Endometrium (tissue), 2 donors: ENCODE measurements at regions not wholly inside any gene's neighbourhood (a gene's known extent, or its start where the extent isn't known, plus 50 kb on each side); places are given as distances from the start of the nearest gene placed in this dataset.

Source experiments
- FAIRE-seq: peaks from 2 replicates; lab custom pipeline; 2012; peaks lifted over from hg19 to GRCh38; lab: Jason Lieb, UNC
- donor health status: control.
- donor health status: control.

DNA sequence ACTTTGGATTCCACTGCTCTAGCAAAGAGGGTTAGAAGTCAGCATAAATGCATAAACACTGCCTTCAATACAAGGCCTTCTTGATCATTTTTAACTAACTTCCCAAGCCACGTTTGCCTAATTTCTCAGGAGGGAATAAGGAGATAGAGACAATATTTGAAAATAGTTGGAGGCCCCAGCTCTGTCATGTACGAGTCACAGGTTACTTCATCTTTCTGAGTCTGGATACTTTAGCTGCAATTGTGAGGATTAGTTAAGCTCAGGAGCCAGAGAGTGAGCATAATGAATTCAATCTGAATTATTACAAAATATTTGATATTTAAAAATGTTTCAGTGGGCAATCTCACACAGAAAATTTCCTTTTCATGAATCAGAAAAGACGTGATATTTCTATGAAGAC, 298.9 kb downstream of the SHOX2 start:
- FAIRE-seq: no peak

DNA sequence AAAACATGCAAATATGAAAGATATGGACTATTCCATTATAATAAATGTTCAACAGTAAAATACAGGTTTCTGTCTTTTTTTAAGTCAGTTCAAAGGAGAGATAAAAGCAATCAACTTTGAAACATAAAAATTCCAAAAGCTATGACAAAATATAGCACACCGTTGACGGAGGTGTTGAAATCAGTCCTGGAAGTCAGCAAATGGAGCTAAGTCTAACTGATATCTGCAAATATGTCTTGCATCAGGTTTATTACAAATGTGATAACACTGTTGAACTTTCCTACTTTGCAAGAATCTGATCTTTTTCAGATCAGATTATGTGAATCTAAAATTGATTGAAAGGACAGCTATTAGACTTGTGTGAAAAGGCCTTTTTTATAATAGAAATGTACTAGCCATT, 300.7 kb downstream of the SHOX2 start:
- FAIRE-seq: no peak

DNA sequence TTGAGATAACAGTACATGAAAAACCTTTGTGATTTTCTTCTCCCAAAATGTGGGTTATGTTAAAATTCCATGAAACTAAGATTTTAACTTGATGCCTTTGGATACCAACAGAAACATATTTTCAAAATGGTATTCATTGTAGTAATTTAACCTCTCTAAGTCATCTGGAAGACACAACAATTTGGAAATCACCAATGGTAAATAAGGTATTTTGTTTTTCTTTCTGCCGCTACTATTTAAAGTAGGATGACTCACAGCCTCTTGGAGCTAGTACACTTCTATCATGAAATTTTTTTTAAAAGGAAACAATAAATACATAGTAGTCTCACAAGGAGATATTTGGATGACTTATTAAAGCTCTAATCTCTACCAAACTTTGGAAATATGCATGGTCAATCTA, 291.6 kb upstream of the VEPH1 start:
- peak; percentile 94 for FAIRE-seq

DNA sequence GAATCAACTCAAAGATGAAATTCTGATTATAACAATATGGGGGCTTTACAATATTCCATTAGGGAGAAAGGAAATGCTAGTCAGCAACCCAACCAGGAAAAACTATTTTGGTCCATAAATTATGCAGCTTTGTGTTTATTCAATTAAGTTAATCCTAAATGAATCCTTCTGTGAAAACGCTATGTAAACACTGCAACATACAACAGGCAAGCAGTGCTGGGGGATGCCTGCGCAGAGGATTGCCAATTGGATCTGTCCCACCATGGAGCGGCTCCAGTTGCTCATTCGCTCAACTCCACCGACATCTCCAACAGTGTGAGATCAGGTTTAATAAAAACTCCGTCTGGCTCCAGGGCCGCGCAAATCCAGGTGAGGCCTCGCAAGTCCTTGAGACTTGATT, 290.5 kb upstream of the VEPH1 start:
- no peak for FAIRE-seq

DNA sequence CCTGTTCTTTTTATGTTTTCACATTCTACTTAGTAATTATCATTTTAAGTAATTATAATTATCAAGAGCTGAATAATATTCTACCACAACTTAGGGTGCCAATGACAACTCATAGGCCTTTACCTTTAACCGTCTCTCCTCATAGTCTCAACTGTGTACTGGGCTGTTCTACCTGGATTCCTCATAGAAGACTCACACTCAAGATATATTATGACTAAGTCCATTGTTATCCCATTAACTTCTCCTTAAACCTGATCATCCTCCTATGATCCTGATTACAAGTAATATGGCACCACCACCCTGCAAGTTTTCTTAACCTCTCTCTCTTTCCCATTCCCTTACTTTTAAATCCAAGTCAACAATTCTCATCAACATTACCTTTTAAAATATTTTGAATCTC, 285.9 kb upstream of the VEPH1 start:
- no peak for FAIRE-seq

DNA sequence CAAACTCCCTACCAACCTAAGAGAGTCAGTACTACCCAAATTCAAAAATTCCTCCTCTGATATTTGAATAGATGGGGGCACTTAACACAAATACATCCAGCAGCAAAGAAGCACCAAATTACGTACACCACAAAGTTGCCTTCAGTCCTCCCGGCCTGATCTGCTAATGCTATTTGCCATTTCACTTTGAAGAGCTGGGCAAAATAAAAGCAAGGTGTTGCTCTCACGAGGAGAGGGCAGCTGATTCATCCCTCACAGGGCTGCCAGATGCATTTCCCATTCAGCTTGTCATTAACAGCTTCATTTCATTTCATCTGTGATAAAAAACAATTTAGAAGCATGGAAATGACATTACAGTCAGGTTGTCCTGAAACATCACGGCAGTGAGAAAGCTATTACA, 283.4 kb upstream of the VEPH1 start:
- no peak for FAIRE-seq

DNA sequence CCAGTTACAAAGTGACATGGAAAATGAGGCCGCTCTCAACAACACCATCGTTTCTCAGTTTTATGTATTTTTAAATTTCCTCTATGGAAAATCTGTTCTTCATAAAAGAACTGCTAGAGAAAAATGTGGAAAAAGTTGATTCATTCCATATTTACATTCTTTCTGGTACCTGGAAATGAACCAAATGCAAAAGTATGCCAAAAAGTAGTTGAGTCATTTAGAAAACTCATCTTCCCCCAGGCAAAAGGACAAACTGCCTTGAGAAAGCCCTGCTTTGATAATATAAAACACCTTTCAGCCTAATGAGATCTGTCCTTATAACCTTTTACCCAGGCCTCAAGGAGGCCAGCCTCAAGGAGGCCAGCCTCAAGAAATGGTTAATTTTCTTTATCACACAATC, 283.0 kb upstream of the VEPH1 start:
- peak; percentile 91 for FAIRE-seq

DNA sequence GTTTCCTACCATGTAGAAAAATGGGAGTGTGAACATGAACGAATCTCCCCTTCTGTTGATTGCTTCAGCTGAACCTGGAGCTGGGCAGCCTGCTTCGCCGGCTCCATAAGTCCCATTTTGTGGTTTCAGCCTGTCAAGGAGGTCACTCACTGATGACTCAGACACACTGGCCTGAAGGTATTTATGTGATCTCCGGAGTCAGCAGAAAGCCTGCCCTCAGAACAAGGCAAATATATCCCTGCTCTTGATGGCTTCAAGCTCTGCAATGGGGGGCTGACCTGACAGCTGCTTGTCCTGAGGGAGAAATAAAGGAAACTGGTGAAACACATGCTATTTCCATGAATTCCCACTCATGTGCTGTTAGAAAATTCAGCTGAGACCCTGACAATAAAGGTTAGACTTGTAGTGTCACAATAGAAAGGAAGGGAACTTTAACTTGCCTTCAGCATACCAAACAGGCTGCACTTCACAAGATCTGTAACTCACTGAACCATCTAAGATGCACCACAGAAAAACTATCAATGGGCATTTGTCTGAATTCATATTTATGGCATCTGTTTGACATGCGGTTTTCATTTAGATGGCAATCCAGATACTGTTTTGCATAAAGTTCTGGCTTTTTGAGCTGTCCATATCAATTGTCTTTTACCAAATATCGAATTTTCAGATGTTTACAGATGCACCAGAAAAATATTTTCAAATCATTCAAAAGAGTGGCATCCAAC, 282.0 kb upstream of the VEPH1 start:
- FAIRE-seq: no peak

DNA sequence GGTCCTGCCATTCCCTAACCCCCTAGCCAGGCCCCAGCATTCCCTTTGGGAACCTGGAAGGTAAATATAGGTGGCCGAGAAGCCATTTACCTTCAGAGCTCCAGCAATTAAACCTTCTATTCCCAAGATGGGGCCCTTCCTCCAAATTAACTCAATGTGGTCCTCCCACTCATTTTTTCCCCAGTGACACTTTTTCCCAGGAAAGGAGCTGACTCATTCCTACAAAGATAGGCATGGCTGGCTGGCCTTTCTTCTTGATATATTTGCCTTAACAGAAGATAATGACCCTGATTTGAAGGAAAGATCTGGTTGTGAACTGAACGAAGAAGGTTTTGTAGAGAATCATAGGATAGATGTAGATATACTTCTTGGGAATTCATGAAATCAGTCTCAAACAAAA, 279.0 kb upstream of the VEPH1 start:
- FAIRE-seq: no peak

DNA sequence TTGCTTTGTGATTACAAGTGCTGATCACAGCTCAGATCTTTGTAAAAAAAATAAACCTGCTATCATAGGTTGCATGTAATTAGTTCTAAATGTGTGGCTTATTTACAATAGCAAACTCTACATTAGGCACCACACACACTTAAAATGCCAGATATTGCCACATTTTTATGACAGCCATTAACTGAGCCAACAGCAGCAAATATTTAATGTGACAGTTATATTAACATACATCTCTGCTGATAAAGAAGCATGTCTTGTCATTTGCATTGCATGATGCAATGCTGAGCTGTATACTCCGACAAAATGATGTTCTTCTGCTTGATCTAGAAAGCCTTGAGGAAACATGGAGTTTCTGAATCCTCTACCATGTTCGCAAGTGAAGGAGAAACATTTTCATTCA, 273.6 kb upstream of the VEPH1 start:
- no peak for FAIRE-seq

DNA sequence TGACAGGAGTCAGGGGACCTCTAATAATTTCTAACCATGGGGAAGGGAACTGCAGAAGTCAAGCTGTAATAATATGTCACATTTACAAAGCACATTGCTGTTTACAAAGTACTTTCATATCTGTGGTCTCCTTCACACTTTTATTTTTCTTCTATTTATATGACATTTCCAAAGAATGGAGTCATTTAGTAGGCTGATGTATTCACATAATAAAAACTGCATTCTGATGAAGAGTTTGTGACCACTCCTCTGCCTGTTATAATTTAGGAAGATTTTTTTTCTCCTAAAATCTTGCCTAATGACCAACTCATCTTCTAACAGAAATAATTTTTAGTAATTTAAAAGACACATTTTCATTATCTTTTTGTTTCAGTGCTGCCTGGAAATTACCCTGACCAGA, 272.2 kb upstream of the VEPH1 start:
- FAIRE-seq: no peak

DNA sequence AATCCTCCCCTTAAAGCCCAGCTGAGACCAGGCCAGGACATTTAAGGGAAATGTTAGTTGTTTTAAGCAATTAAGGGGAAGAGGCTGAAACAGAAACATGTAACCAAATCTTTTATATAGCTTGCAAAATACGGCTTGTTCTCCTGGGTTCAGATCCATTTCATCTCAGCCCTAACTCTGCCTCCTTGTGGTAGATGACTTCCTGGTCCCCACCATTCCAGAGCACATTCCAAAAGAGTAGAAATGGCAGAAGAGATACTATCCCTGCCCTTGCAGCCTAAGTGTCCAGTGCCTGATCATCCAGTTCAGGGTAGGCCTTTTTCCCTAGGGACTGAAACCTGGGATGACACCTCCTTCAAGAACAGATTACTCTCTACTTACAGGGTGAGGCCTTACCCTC, 266.2 kb upstream of the VEPH1 start:
- no peak for FAIRE-seq

DNA sequence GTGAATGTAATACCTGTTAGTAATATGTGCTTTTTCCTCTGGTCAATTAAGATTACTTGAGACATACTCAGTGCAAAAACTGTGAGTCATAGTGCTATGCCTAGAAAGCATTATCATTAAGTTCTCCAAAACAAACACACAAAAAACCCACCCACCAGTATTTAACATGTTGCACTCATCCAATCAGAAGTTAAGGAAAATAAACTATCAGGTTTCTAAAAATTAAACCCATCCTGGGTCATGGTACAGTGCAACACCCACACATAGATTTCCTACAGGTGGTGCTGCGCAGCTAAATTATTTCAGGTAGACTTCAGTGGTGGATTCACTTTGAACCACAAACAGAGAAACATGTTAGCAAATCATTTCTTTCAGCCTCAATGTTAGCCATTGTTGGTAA, 264.4 kb upstream of the VEPH1 start:
- FAIRE-seq: no peak

DNA sequence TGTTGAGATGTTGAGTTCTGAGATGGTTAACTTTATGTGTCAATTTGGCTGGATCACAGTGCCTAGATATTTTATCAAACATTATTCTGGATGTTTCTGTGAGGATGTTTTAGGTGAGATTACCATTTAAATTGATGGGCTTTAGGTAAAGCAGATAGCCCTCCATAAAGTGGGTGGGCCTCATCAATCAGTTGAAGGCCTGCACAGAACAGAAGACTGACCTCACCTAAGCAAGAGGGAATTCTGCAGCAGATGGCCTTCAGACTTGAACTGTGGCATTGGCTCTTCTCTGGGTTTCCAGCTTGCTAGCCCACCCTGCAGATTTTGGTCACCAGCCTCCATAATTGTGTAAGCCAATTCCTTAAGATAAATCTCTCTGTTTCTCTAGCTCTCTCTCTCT, 260.4 kb upstream of the VEPH1 start:
- no peak for FAIRE-seq

DNA sequence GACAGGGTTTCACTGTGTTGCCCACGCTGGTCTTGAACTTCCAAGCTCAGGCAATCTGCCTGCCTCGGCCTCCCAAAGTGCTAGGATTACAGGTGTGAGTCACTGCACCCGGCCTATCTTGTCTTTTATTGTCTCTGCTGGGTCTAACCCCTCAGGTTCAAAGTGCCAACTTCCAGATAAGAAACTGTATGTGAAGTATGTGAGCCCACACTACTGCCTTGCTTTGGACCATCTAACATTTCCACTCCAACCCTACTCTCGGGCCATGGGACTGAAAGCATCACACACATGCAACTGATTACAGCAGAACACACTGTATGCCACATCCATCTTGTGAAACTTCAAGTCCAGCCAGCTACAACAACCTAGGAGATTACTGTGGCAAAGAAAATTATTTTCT, 256.1 kb upstream of the VEPH1 start:
- no peak for FAIRE-seq

DNA sequence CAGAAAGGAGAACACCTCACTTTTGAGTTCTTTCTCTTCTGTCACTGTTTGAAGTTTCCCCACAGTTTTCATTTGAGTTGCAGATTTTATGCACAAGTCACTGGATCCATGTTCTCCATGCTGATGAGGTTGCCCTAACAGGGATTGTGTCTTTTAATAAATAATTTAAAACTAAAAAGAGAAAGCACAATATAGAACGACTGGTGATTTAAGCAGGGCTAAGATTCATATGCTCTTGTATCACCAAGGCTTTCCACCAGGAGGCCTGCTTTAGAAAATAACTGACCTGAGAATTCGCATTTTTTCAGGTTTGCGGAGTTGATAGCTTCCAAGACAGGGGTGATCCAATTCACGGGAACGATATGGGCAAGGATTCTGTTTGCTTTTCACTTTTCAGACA, 252.0 kb upstream of the VEPH1 start:
- FAIRE-seq: no peak

DNA sequence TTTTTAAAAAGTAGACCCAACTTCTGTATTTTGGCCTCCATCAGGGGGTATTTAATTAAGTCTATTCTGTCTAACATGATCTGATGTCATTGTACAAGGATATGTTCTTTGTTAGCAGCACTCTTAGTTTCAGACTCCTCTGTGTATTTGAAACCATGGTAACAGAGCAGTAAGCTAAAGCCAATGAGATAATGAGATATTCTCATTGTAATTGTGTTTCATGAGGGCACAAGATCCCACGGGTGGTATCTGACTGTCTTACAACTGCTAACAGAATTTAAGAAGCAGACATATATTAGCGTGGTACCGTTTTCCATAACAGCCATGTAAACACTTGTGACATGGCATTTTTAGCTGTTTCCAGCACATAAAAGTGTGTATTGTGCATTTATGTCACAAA, 251.2 kb upstream of the VEPH1 start:
- FAIRE-seq: no peak

DNA sequence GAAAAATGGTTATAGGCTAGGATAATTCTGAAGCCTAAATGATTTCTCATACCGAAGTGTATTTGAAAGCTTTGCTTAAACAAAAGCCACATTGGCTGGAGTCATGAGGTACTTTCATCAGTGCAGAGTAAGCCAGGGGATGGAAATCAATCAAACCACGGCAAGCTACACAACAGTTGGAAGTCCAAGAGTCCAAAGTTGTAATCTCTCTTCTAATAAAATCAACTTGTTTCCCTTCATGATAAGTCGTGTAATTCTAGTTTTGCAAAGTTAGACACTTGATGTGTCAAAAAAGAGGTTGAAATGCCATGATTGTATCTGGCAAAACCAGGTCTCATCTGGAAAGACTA, 250.5 kb upstream of the VEPH1 start:
- no peak for FAIRE-seq

DNA sequence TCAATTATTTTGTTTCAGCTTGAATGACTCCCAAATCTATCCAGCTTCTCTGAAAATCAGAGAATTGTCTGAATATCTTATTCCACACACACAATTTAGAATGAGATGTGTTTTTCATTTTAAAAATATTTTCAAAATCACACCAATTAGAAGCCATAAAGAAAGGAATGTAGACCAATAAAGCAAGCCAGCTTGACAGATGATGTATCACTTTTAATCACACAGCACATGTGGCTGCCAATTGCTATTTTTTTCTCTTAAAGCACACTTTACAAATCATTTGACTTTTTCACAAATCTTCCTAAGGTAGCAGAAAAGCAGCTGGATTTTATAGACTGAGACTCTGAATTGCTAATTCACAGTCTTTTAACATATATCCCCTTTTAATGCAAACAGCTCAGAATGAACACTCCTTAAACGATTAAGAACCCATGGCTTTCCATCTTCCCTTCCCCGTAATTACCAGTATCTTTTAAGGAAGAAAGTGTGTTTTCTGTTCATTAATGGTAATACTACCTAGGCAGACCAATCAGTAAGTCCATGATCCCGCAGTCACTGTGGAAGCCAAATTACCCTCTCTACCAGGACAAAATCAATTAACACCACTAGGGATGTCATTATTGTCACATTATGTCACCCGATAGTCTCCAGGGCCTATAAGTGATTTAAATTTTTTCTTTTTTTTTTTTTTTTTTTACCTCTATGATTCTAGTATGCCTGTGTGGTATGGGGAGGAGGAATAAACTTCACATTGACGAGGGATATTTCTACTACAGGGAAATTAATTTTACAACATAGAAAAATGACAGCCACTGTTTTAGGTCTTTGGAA, 250.0 kb upstream of the VEPH1 start:
- FAIRE-seq: peak; percentile 58

DNA sequence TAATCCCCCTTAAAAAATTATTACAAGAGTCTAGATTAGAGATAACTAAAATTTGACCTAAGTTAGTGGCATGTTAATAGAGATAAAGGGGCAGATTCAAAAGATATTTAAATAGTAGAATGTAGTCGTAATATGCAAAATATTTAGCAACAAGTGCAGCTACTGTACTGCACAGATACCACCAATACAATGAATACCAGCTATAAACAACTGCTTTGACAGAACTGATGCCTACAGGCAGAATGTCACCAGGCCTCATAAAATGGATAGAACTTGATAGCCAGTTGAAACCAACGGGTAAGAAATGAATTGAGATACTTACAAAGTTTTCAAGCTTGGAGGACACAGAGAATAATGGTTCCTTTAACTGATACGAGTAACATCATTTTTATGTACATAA, 249.3 kb upstream of the VEPH1 start:
- no peak for FAIRE-seq

DNA sequence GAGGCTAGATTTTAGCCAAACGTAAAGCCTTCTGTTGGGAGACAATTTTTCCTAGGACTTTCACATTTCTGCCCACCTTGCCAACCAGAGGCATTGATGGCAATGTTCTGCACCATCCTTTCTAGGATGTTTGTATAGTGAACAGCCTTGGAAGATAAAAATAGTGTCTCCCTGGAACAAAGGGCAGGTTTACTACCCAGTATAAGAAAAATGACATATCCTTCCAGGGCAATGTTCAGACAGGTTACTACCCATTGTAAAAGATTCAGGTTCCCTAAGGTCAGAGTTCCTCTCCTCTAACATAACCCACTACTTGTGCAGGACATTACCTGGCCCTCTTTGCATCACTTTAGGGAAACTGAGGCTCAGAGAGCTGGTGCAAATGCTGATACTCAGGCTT, 248.2 kb upstream of the VEPH1 start:
- FAIRE-seq: no peak

DNA sequence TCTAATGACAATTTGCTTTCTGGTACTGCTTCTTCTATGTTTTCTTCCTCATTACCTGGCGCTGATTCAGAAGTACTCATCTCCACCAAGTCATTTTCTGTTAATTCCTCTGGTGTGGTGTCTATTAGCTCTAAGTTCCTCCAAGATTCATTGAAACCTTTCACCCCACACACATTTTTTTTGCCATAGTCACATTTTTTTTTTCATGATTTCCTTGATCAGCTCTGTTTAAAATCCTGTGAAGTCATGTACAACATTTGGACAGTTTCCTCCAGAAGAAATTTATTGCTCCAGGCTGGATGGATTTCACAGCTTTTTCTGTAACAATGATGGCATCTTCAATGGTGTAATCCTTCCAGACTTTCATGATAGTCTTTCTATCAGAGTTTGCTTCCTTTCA, 243.2 kb upstream of the VEPH1 start:
- no peak for FAIRE-seq

DNA sequence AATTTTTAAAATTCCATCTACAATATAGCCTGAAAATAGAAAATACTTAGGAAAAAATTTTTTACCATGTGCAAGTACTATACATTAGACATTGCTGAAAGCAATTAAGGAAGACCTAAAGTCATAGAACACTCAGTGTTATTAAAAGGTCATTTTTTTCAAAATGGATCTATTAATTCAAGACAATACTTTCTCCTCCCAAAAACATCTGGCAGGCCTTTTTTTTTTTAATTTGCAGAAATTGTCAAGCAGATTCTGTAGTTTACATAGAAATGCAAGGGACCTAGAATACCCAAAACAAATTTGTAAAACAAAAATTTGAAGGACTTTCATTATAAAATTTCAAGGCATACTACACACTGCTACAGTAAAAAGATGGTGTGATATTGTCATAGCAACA, 238.4 kb upstream of the VEPH1 start:
- FAIRE-seq: no peak

DNA sequence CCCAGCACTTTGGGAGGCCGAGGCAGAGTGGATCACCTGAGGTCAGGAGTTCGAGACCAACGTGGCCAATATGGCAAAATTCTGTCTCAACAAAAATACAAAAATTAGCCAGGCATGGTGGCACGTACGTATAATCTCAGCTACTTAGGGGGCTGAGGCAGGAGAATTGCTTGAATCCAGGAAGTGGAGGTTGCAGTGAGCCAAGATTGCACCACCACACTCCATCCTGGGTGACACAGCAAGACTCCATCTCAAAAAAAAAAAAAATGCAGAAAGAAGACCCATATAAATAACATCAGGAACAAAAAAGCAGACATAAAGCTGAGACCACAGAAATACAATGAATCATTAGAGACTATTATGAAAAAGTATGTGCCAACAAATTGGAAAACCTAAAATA, 235.2 kb upstream of the VEPH1 start:
- FAIRE-seq: no peak
